NCI-H526 (cell line): ENCODE measurements at regions not wholly inside any gene's neighbourhood (a gene's known extent, or its start where the extent isn't known, plus 50 kb on each side); places are given as distances from the start of the nearest gene placed in this dataset.
A peak's percentile ranks its signal among the peaks of the same experiment; 100 is the strongest.
"Not testable (repeated sequence)": the region's sequence is repeated elsewhere in the genome, so short reads cannot be mapped to it uniquely, and the experiment has no call there.

Source experiments
- DNase-seq, 2 experiments: peaks; one replicate each; lab custom pipeline; 2025; lab: John Stamatoyannopoulos, UW

GRCh38 chr13:90800082-90800746, 547.3 kb upstream of the MIR17HG start:
- no peak for DNase-seq

- DNase-seq, result no peak
Measured at GRCh38 chr13:90801621-90802020, 545.9 kb upstream of the MIR17HG start.

GRCh38 chr13:90803210-90803609, 544.3 kb upstream of the MIR17HG start:
- DNase-seq, result no peak

GRCh38 chr13:90806016-90806615, 541.4 kb upstream of the MIR17HG start:
- DNase-seq, result no peak

GRCh38 chr13:90806892-90807291, 540.6 kb upstream of the MIR17HG start:
- no peak for DNase-seq

- no peak for DNase-seq
Measured at GRCh38 chr13:90808838-90809237, 538.6 kb upstream of the MIR17HG start.

- DNase-seq, result no peak
Measured at GRCh38 chr13:90824032-90824431, 523.5 kb upstream of the MIR17HG start.

GRCh38 chr13:90826688-90827087, 520.8 kb upstream of the MIR17HG start:
- no peak for DNase-seq

GRCh38 chr13:90830782-90831181, 516.7 kb upstream of the MIR17HG start:
- DNase-seq, result no peak

GRCh38 chr13:90833951-90834350, 513.5 kb upstream of the MIR17HG start:
- no peak for DNase-seq

- DNase-seq, result no peak
Measured at GRCh38 chr13:90834700-90835099, 512.8 kb upstream of the MIR17HG start.

GRCh38 chr13:90835826-90836225, 511.7 kb upstream of the MIR17HG start:
- no peak for DNase-seq

- DNase-seq, result no peak
Measured at GRCh38 chr13:90838317-90838960, 509.0 kb upstream of the MIR17HG start.

- peak in 1 of 2 experiments; percentile 10 for DNase-seq
Measured at GRCh38 chr13:90839061-90839460, 508.4 kb upstream of the MIR17HG start.

- no peak for DNase-seq
Measured at GRCh38 chr13:90846936-90847335, 500.6 kb upstream of the MIR17HG start.

GRCh38 chr13:90853666-90854065, 493.8 kb upstream of the MIR17HG start:
- not testable (repeated sequence) for DNase-seq

GRCh38 chr13:90857921-90858320, 489.6 kb upstream of the MIR17HG start:
- no peak for DNase-seq

GRCh38 chr13:90866006-90866405, 481.5 kb upstream of the MIR17HG start:
- no peak for DNase-seq

- DNase-seq, result peak; percentile 43 to 81
Measured at GRCh38 chr13:90867336-90867683, 480.2 kb upstream of the MIR17HG start.

GRCh38 chr13:90868321-90868920, 479.1 kb upstream of the MIR17HG start:
- DNase-seq, result peak in 1 of 2 experiments; percentile 43

GRCh38 chr13:90869580-90869979, 477.9 kb upstream of the MIR17HG start:
- DNase-seq, result no peak

- DNase-seq, result no peak
Measured at GRCh38 chr13:90872491-90873025, 474.9 kb upstream of the MIR17HG start.

GRCh38 chr13:90880790-90881189, 466.7 kb upstream of the MIR17HG start:
- DNase-seq, result no peak
